GM18520 (cell line): ENCODE measurements at regions not wholly inside any gene's neighbourhood (a gene's known extent, or its start where the extent isn't known, plus 50 kb on each side); places are given as distances from the start of the nearest gene placed in this dataset.

Experiments
- ATAC-seq: cut with Tn5 transposase; IDR thresholded peaks from one replicate; pipeline ENCODE4 v1.9.1; 2021; ENCODE audit not compliant: unreplicated experiment

DNA sequence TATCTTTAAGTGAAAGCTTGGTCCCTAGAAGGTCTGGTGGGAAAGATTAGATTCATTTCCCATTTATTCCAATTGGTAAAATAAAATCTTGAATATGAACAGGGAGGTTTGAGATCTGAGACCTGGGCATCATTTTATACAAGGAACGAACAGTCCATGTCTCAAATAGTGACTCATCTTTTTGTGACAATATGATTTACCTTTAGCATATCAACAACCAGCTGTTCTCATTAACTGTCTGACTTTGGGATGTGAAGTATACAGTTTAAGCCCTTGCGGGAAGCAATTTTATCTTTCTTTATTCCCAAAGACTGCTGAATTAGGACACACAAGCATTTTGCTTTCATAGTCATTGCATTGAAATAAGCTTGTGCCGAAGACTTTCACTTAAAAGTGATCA is 691.6 kb downstream of the ETS1 start:
- ATAC-seq, result no peak

DNA sequence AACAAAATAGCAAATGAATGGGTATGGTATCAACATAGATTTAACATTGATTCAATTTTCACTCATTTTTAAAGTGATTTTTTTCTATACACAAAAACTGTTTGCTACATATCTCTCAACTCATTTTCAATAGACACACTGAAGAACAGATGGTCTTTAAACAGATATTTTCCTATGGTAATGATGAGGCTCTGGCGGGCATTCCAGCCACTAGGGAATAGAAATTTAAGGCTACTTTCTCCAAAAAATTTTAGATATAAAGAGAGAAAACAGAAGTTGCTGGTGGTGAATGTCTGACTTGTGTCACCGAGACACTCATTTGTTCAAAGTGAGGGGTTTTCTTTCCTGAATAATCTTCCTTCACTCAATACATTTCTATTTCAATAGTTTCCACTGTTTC is 693.0 kb downstream of the ETS1 start:
- ATAC-seq, result no peak

DNA sequence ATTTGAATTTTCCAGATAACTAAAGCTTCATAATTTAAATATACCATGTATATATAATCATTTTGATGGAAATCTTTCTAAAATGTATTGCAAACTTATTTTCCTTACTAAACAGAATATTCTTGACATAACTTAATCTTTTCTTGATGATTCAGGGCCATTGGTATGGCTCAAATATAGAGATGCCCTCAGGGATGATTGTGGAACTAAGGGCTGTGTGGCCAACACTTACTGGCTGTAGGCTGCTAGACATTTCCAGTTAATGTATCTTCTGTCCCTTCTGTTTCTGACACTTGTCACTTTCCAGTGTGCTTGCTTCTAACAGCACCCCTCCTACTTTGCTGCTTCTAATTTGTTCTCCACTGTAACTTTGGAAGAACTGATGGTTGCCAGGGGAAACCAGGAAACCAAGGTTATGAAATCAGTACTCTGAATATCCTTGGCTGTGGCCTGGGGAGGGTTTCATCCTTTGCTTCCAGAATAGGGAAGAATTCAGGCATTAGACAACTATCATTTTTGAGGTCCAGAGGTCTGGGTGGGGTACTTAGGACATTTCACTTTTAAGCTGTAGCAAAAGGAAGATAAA is 697.2 kb downstream of the ETS1 start:
- ATAC-seq, result no peak

DNA sequence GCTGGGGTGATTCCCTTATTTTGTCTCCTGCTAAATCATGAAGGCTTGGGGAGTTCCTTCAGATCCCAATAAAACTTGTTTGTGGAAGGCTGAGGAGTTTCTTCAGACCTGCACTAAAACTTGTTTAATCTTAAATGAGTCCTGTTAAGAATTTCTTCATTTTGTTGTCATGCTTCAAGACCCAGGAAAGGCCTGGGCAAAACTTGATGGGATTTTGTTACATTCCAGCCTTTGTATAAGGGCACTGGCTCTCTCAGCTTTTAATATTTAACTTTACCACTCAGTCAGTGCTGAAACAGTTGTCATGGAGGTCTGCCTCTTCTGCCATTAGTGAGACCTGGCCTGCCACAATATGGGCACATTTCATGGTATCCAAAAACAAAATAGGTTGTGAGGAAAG is 699.0 kb downstream of the ETS1 start:
- no peak for ATAC-seq

DNA sequence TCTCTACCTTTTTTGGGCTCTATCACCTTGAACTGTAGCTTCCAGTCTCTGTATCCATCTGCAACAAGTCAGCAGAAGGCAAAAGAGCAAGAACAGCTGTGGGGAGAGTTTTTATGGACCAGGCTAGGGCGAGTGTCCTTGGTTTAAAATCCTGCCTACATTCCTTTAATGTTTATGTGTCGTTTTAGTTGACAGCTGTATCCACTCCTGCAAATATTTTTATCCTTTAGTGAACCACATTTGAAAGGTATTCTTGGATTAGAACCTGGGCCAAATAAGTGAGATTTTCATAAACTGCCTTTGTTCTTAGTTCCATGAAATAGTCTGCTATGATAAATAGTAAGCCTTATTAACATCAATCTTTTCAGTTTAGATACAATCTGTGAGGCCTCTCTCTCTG is 712.2 kb downstream of the ETS1 start:
- no peak for ATAC-seq

DNA sequence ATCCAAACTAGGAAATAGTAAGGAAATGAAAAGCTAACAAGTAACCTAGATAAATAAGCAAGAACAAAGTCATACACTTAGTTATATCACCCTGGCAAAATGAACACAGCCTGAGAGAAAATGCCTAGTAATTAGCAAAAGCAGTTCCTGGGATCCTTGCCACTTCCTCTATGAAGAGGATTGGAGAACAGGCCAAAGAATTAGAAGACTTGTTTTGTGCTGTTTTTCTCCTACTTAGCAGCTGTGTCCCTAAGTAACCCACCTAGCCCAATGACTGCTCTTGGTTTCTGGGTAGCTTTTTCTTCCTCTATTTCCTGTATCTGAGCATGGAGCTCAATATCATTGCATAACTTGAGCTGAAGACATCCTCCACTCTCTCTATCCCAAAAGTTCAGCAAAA is 713.9 kb downstream of the ETS1 start:
- ATAC-seq, result no peak

DNA sequence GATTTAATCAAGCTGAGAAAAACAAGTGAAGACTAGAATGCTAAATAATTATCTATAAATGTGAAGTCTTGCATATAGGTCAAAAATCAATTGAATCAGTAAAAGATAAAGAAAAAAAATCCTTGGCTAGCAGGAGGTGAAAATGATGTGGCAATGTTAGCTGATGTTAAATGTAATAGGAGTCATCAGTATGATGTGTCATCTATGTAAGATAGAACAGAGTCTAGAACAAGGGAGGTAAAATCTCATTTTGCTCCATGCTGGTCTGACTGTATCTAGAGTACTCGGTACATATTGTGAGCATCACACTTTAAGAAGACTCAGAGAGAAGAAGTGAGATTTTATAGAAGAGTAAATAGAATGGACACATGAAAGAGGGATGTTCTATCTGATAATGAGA is 721.2 kb downstream of the ETS1 start:
- ATAC-seq, result no peak

DNA sequence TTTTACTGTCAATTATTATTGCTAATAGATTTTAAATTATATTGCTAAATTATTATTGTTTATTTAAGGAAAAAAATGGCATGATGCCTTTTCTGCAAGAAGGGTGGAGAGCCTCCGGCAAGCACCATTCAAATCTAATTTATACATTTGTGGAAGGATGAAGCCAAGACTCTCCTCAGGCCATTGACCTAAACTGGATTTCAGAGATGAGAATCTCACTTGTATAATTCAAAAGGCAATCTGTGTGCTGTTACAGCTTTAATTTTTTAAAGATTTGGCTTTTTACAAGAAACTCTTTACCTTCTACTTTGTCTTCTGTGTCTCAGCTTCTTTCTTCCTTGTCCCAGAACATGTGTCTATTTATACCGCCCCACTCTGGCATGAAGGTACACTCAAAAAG is 722.5 kb downstream of the ETS1 start:
- ATAC-seq, result no peak

DNA sequence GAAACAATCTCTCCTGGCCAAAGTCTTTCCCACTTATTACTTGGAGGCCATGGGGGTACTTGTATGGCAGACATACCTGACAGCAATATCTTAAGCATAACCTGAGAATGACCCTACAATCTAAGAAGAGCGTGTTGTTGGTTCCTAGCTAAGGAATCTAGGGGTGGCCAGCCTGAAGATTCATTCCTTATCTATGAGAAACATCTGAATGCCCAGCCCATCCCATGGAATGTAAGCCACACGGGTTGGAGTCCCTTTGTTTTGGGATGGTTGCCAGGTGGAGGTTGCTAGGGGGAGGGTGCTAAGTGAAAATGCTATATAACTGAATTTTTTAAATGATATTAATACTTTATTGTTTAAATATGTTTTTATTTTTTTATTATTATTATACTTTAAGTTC is 725.0 kb downstream of the ETS1 start:
- ATAC-seq, result no peak

DNA sequence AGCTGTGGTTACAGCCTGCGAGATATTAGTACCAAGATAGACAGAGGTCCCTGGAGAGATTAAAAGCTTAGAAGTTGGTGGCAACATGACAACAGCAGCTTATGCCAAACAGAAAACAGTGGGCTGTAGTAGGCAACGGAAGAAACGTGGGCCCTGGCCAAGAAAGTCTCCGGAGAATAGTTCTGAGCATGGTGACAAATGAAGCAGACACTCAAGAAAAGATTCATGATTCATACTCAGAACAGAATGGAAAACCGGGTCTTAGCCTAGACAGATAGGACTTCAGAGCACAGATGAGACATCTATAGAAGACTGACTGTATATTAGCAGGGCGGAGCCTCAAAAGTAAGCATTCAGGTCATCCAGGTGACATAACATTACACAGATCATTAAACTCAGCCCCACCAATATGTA is 727.4 kb downstream of the ETS1 start:
- no peak for ATAC-seq

DNA sequence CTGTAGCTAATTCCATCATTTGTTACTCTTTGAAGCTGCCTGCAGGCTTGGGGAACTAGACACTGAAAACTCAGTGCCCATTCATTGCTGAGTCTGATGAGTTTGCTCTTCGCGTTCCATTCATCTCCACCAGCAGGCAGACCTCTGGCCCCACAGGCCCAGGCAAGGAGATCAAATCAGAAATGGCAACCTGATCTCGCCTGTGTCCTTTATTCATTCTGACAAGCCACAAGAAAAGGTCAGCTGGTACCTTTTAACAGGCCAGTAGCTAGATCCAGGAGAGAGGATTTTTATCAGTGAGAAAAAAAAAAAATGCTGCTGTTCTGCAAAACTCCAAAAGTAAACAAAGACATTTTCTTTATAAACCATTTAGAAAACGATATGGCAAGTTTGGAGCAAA is 742.5 kb downstream of the ETS1 start:
- no peak for ATAC-seq

DNA sequence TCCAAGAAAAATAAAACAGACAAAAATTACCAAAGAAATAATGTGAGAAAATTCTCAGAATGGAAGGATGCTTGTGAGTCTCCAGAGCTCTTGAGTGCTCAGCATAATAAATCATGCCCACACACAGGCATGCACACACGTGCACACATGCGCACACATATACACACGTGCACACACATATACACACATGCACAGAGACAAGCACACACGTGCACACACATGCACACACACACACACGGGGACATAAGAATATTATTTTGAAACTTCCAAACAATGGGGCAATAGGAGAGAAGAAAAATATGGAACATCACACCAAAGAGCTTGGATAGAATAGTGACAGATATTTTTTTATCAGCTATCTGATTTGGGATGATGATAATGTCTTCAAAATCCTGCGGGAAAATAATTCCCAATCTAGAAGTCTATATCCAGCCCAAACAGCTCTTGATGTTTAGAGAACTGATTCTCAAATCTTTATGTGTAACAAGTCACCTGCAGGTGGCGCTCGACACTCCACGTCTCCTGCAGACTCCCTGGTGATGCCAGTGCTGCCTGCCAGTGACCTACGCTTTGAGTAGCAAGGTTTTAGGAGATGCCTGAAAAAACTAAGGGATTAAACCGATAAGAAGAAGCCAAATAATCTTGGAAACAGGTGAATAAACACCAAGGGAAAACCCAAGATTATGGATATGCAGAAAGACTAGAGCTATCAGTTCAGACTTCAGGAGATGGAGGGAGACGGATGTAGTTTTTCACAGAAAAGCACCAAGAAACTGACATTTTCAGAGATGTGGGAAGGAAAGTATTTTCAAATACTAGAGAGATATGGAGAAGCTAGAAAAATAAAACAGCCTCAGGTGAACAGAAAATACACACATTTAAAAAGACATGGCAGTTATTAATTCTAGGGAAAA is 743.6 kb downstream of the ETS1 start:
- no peak for ATAC-seq

DNA sequence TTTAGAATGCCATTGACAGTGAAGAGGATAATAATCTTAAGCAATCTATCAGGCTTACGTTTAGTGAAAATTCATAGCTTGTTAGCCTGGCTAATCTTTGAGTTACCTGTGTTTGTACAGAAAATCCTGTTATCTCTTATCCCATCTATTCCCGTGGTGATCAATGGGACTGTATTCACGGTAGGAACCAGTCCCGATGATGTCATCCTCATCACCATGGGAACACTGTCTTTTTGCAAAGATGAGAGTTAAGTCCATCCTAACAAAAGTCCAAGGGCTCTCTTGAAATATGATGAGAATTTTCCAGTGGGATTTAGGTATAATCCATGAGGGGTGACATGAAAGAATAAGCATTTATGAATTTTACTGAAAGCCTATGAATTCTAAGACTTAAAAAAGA is 762.2 kb downstream of the ETS1 start:
- no peak for ATAC-seq

DNA sequence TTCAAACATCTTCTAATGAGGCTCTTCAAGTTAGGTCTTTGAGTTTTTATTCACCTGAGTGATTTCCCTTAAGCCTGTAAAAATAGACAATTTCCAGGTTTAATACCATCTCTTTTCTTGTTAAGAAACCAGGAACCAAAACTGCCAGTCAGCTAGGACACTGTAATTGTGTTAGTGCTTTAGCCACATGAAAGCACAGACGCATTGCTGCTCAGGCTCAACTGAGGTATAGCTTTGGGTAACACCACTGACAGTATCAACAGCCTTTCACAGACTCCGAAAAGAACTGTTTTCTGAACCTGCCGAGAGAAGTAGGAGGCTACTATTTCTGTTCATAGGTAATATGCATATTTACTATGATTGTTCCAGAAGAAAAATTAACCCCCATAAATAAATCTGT is 768.7 kb downstream of the ETS1 start:
- ATAC-seq, result no peak

DNA sequence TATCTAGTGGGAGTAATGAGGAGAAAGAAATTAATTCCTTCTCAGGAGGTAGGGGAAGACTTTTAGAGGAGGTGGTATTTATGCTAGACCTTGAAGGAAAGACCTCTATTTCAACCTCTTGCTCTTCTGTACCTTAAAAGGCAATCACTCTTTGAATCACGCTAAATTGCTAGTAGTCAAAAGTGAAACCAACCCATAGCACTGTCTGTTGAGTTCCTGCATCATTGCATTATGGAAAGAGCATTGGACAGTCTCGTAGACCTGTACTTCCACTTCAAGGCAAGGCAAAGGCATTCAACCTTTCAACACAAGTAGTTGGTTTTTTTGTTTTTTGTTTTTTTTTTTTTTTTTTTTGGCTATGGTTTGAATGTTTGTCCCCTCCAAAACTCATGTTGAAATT is 770.4 kb downstream of the ETS1 start:
- no peak for ATAC-seq

DNA sequence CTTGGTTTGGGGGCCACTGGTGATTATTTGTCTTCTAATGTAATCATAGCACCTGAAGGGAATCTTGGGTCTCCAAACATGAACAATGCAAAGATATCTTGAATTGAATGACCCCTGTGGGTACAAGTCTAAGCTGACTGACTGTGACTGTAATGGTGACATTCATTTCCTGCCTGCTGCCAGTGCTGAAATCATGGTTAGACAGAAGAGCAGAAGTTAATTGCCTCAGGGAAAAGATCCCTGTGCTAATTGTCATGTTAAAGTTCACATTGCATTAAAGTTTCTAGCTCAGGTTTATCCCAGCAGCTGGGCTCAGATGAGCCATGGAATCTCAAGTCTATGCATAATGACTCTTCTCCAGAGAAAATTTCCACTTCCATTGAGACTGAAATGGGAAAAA is 772.0 kb downstream of the ETS1 start:
- ATAC-seq, result no peak

DNA sequence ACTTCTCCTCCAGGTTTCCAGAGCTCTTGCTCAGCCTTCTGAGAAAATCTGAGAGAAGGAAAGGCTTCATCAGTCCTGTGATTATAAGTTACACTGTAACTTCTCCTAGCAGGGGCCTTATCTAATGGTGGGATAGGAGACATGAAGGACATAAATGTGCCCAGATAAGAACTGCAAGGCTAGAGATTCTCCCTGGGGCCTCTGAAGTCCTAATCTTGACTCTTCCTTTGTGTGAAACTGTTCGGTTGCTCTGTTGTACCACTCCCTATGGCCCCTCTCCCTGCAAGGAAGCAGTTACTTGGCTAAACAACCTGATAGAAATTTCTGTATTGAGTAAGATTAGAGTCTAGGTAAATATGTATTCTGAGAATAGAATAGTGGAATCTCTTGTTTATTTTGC is 780.9 kb downstream of the ETS1 start:
- no peak for ATAC-seq

DNA sequence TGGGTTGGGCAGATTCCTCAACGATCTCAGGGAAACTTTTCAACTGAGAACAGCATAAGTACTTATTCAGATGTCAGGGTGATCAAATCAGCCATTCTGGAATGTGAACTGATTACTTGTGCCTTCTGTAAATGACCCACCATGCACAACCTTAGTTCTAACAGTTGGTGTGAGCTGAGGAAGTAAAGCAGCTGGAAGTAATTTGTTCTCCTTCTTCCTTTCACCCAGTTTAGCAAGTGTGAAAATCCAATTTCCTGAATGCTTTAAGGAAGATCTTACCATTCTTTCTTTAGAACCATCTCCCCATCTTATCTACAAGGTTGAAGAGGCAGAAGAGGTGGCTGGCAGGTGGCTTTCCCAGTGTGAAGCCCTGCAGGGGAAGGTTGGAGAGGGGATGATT is 781.6 kb downstream of the ETS1 start:
- ATAC-seq, result no peak

DNA sequence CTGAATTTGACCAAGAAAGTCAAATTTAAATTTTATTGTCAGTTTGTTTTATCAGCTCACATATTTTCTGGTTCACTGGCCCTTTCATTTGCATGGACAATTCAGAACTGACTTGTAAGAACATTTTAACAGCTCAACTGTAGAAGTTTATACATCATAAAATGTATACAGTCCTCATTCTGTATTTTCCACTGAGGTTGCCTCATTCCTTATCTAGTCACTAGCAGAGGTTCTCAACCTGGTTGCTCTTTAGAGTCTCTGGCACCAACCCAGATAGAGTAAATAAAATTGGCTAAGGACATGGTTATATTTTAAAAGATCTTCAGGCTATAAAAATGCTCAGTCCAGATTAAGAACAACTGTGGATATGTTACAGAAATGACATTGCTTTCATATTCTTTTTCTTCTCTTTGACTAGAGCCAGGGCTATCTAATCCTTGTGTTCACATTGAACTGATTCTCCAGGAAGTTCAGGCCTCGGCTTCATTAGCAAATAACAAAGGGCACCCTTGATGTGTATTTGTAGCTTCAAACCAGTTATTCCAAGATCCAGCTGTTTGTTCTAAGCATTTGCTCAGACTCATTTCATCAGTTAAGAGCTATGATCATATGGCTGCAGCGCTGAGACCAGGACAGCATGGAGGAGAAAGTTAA is 782.5 kb downstream of the ETS1 start:
- no peak for ATAC-seq

DNA sequence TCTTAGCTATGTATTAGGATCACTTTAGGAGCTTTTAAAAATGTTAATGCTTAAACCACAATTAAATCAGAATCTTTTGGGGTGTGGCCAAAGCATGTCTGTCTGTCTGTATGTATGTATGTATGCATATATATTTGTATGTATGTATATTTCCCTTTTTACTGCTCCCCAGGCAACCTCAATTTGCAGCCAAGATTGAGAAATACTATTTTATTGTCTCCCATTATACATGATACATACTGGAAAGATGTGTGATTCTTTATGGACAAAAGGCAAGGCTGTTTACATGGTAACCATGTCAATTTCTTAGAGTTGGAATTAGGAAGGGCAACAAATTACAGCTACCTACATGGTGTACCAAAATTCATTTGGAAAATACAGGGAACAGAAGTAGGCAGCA is 783.6 kb downstream of the ETS1 start:
- no peak for ATAC-seq

DNA sequence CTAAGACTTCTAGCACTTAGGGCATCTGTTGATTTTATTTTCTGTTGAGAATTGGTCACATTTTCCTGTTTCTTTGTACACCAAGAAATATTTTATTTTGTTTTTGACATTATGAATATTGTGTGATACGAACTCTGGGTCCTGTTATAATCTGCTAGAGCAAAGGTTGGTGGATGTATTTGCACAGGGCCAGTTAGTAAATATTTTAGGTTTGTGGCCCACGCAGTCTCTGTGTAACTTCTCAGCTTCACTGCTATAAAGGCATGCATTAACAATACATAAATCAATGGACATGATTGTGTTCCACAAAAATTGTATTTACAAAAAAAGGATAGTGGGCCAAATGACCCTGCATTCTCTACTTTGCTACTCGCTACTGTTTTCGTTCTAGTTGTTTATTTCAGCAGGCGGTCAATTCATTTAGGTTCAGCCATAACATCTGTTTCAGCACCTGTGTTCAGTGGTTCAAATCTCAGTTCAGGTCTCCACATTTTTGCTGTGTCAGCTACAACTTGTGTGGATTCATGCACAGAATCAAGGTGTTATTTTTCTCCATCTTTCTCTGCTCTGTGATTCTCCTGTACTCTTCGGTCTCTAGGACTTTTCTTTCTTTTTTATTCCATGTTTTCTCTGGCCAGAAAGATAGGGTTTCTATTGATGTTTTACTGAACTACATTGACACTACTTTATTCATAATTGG is 786.2 kb downstream of the ETS1 start:
- ATAC-seq, result no peak

DNA sequence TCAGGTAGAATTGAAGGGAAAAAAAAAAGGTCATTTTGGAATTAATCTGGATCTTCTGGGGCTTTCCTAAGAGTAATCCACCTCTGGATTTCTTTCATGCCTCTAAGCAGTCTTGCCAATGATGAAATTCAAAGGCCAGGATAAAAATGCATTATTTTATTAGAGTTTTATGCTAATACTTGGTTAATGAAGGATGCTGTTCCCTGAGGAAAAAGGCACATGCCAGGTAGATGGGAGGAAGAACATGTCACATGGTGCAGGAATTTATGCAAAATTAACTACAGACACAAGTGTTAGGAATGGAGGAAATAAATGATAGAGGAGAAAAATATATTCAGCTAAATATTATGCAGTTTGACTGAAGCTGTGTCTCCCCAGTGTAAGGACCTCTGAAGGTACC is 792.0 kb downstream of the ETS1 start:
- no peak for ATAC-seq
